ENCODE measurements at regions not wholly inside any gene's neighbourhood (a gene's known extent, or its start where the extent isn't known, plus 50 kb on each side); places are given as distances from the start of the nearest gene placed in this dataset.

DNA sequence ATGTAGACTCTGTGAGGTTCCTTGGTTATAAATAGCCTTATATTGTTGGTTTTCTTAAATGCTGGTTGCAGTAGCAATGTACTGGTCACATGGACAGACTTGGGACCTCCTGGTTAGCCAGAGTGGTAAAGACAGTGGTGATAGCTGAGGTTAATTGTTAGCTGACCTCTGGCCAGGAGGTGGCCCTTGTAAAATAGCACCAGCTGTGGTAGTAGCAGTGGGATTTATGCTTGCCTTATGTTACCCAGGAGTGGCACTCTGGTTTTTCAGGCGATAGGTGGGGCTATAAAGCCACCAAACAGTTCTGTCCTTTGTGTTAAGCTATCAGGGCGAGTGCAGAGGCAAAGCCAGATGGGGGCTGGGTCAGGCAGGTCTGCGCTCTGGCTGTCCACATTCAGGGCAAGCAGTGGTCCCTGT lies 94.8 kb upstream of the SRD5A2 start:
- no peak overlapping the region for H2AFZ ChIP-seq
- H3K4me1 ChIP-seq (replicated peaks; ENCODE audit: insufficient read depth): no peaks in the 10 kb centered on the region
- no peak overlapping the region for H3K4me3 ChIP-seq
- H3K4me2 ChIP-seq: no peak overlapping the region
- intact Hi-C loops (cut with micrococcal nuclease; ENCODE audit: unreplicated experiment): no loop called here
- H3K27me3 ChIP-seq (ENCODE audit: insufficient read depth, low read depth): no peaks in the 10 kb centered on the region
- BruUV-seq (replicated peaks): no TSS peak
- TF ChIP-seq EZH2 (IDR thresholded peaks at IDR 0.05; ENCODE audit: low read depth): no peak
- TF ChIP-seq, protein P1, sequence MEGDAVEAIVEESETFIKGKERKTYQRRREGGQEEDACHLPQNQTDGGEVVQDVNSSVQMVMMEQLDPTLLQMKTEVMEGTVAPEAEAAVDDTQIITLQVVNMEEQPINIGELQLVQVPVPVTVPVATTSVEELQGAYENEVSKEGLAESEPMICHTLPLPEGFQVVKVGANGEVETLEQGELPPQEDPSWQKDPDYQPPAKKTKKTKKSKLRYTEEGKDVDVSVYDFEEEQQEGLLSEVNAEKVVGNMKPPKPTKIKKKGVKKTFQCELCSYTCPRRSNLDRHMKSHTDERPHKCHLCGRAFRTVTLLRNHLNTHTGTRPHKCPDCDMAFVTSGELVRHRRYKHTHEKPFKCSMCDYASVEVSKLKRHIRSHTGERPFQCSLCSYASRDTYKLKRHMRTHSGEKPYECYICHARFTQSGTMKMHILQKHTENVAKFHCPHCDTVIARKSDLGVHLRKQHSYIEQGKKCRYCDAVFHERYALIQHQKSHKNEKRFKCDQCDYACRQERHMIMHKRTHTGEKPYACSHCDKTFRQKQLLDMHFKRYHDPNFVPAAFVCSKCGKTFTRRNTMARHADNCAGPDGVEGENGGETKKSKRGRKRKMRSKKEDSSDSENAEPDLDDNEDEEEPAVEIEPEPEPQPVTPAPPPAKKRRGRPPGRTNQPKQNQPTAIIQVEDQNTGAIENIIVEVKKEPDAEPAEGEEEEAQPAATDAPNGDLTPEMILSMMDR (conservative IDR thresholded peaks at IDR 0.05): 0 out of 2 replicates have a peak, but pooled peaks have one; percentile 26
- no peaks in the 10 kb centered on the region for H3F3A ChIP-seq (ENCODE audit: insufficient read depth, low read depth)
- POLR2A ChIA-PET (ENCODE audit: unreplicated experiment): no interaction called here
- no peaks in the 10 kb centered on the region for H3K9me2 ChIP-seq (ENCODE audit: insufficient read depth)
- H3K79me2 ChIP-seq (ENCODE audit: low read depth): no peaks in the 10 kb centered on the region
- peaks cover 12% of the 10 kb centered on the region for H3K9me3 ChIP-seq (ENCODE audit: insufficient read depth, low read depth)
- H3K27ac ChIP-seq: no peak overlapping the region
- H4K20me1 ChIP-seq (ENCODE audit: insufficient read depth): no peaks in the 10 kb centered on the region
- DNase-seq: peak in 1 of 2 experiments; percentile 6
- CTCF ChIA-PET: interaction anchor here (0.9 kb wide), 1 partner anchor 54 kb away, joined by 3 read pairs; no protein-coding TSS in a partner anchor
- H3K36me3 ChIP-seq (ENCODE audit: low read depth): no peaks in the 10 kb centered on the region

DNA sequence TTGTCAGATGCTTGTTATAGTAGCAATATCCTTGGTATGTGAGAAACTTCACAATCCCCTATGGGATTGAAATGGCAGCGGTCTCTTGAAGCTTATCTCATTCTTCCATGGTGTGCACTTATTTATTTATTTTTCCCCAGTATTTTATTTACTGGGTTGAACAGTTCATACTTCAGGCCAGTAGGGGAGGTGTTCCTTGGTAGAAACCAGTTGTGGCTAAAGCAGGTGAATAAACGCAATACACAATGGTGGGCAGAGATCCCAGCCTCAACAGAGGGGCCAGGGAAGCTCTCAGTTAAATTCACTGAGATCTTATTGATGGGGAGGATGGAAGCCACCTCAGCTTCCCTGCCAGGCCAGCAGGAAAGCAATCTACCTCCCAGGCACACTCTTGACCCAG lies 93.7 kb upstream of the SRD5A2 start:
- ChIA-PET POLR2A (ENCODE audit: unreplicated experiment) (no interaction called here), CTCF (interaction anchor here (0.8 kb wide), 1 partner anchor 491 kb away, joined by 3 read pairs; the partner anchor contains the start of gene SLC30A6)
- Histone ChIP-seq H3K27me3 (ENCODE audit: insufficient read depth, low read depth) (no peaks in the 10 kb centered on the region), H3K4me1 (replicated peaks; ENCODE audit: insufficient read depth) (no peaks in the 10 kb centered on the region), H3K36me3 (ENCODE audit: low read depth) (no peaks in the 10 kb centered on the region), H2AFZ (no peak overlapping the region), H4K20me1 (ENCODE audit: insufficient read depth) (no peaks in the 10 kb centered on the region), H3K79me2 (ENCODE audit: low read depth) (no peaks in the 10 kb centered on the region), H3K9me3 (ENCODE audit: insufficient read depth, low read depth) (peaks cover 12% of the 10 kb centered on the region), H3K4me2 (no peak overlapping the region), H3F3A (ENCODE audit: insufficient read depth, low read depth) (no peaks in the 10 kb centered on the region), H3K27ac (no peak overlapping the region), H3K4me3 (no peak overlapping the region), H3K9me2 (ENCODE audit: insufficient read depth) (no peaks in the 10 kb centered on the region)
- intact Hi-C loops (cut with micrococcal nuclease; ENCODE audit: unreplicated experiment): no loop called here
- no peak for DNase-seq
- no peak for TF ChIP-seq EZH2 (IDR thresholded peaks at IDR 0.05; ENCODE audit: low read depth)
- TF ChIP-seq, protein P1 (conservative IDR thresholded peaks at IDR 0.05): peak; percentile 47
- BruUV-seq (replicated peaks): no TSS peak

DNA sequence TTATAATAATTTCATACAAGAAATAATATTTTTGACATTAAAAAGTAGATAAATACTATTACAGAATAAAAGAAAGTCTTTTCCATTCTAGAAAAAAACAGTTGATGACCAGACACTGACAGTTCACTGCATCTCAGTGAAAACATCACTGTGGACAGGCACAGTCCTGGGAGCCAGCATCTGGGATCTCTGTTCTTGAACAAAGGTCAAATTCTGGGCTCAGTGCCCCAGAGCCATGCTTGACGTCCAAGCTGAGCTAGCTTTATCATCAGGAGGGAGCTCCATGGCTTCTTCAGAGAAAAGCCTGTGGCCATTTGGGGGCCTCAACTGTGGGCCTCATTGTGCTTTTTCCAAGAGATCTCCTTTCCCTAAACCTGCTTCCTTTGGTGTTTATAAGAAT lies 86.1 kb upstream of the SRD5A2 start:
- BruUV-seq (replicated peaks): no TSS peak

More for the DNA sequence above, 86.1 kb upstream of the SRD5A2 start:
- no peaks in the 10 kb centered on the region for H4K20me1 ChIP-seq (ENCODE audit: insufficient read depth)
- no peaks in the 10 kb centered on the region for H3K27me3 ChIP-seq (ENCODE audit: insufficient read depth, low read depth)
- ChIA-PET POLR2A (ENCODE audit: unreplicated experiment) (no interaction called here), CTCF (no interaction called here)
- DNase-seq: no peak
- H3K4me1 ChIP-seq (replicated peaks; ENCODE audit: insufficient read depth): no peaks in the 10 kb centered on the region
- no peaks in the 10 kb centered on the region for H3K36me3 ChIP-seq (ENCODE audit: low read depth)
- H3F3A ChIP-seq (ENCODE audit: insufficient read depth, low read depth): no peaks in the 10 kb centered on the region
- H3K4me2 ChIP-seq: no peak overlapping the region
- TF ChIP-seq, protein P1 (conservative IDR thresholded peaks at IDR 0.05): no peak
- TF ChIP-seq EZH2 (IDR thresholded peaks at IDR 0.05; ENCODE audit: low read depth): no peak
- H3K79me2 ChIP-seq (ENCODE audit: low read depth): no peaks in the 10 kb centered on the region
- no peak overlapping the region for H2AFZ ChIP-seq
- 0 out of 2 replicates have a peak, but pooled peaks cover 2% of the 10 kb centered on the region for H3K9me3 ChIP-seq (ENCODE audit: insufficient read depth, low read depth)
- no peak overlapping the region for H3K27ac ChIP-seq
- no peaks in the 10 kb centered on the region for H3K9me2 ChIP-seq (ENCODE audit: insufficient read depth)
- intact Hi-C loops (cut with micrococcal nuclease; ENCODE audit: unreplicated experiment): no loop called here
- no peak overlapping the region for H3K4me3 ChIP-seq

Data from PC-9 (cell line).